ENCODE measurements at regions not wholly inside any gene's neighbourhood (a gene's known extent, or its start where the extent isn't known, plus 50 kb on each side); places are given as distances from the start of the nearest gene placed in this dataset.
"Not testable (repeated sequence)": the region's sequence is repeated elsewhere in the genome, so short reads cannot be mapped to it uniquely, and the experiment has no call there.

DNA sequence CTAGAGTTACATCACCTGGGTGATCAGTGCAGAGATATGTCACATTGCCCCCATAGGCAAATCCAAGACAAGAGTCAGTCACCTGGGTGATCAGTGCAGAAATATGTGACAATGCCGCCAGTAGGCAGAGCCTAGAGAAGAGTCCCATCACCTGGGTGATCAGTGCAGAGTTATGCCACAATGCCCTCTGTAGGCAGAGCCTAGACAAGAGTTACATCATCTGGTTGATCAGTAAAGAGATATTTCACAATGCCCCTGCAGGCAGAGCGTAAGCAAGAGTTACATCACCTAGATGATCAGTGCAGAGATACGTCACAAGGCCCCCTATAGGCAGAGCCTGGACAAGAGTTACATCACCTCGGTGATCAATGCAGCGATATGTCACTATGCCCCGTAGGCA, 63.3 kb upstream of the FRG2B start:
- H3K27ac Mint-ChIP-seq; H3K4me3 Mint-ChIP-seq; H3K4me1 Mint-ChIP-seq; H3K9me3 Mint-ChIP-seq; H3K36me3 Mint-ChIP-seq; ATAC-seq (replicated peaks); DNase-seq; H3K27me3 Mint-ChIP-seq: not testable (repeated sequence)

GRCh38 chr10:133688441-133688912, 61.9 kb upstream of the FRG2B start:
- H3K9me3 Mint-ChIP-seq, DNase-seq, H3K27ac Mint-ChIP-seq, H3K4me1 Mint-ChIP-seq, H3K36me3 Mint-ChIP-seq, H3K4me3 Mint-ChIP-seq, H3K27me3 Mint-ChIP-seq: not testable (repeated sequence)
- peak; percentile 38 to 41 for ATAC-seq (replicated peaks)

DNA sequence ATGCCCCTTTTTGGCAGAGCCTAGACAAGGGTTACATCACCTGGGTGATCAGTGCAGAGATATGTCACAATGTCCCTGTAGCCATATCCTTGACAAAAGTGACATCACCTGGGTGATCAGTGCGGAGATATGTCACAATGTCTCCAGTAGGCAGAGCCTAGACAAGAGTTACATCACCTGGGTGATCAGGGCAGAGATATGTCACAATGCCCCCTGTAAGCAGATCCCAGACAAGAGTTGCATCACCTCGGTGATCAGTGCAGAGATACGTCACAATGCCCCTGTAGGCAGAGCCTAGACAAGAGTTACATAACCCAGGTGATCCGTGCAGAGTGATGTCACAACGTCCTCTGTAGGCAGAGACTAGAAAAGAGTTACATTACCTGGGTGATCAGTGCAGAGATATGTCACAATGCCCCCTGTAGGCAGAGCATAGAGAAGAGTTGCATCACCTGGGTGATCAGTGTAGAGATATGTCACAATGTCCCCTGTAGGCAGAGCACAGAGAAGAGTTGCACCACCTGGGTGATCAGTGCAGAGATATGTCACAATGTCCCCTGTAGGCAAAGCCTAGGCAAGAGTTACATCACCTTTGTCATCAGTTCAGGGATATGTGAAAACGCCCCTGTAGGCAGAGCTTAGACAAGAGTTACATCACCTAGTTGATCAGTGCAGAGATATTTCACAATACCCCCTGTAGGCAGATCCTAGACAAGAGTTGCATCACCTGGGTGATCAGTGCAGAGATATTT, 61.3 kb upstream of the FRG2B start:
- H3K27ac Mint-ChIP-seq, H3K4me1 Mint-ChIP-seq, H3K36me3 Mint-ChIP-seq, H3K4me3 Mint-ChIP-seq, H3K9me3 Mint-ChIP-seq, H3K27me3 Mint-ChIP-seq: not testable (repeated sequence)
- ATAC-seq (replicated peaks) (peak; percentile 54 to 61), DNase-seq (peak; percentile 15)

DNA sequence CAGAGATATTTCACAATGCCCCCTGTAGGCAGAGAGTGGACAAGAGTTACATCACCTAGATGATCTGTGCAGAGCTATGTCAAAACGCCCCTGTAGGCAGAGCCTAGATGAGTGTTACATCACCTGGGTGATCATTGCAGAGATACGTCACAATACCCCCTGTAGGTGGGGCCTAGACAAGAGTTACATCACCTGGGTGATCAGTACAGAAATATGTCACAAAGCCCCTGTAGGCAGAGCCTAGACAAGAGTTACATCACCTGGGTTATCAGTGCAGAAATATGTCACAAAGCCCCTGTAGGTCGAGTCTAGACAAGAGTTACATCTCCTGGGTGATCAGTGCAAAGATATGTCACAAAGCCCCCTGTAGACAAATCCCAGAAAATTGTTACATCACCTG, 60.4 kb upstream of the FRG2B start:
- not testable (repeated sequence) for H3K4me3 Mint-ChIP-seq, H3K9me3 Mint-ChIP-seq, H3K27me3 Mint-ChIP-seq, H3K4me1 Mint-ChIP-seq, H3K27ac Mint-ChIP-seq, H3K36me3 Mint-ChIP-seq, DNase-seq
- ATAC-seq (replicated peaks): peak; percentile 38
